ENCODE measurements at regions not wholly inside any gene's neighbourhood (a gene's known extent, or its start where the extent isn't known, plus 50 kb on each side); places are given as distances from the start of the nearest gene placed in this dataset.

GRCh38 chr21:41670056-41670805 lies 96.6 kb downstream of the RIPK4 start (continued):
- TF ChIP-seq ZBTB40 (IDR thresholded peaks at IDR 0.05) (no peak), ZBTB40 (CRISPR knock-in tag; IDR thresholded peaks at IDR 0.05) (no peak), ZNF382 (CRISPR knock-in tag; IDR thresholded peaks at IDR 0.05; ENCODE audit: borderline replicate concordance) (no peak), ZNF597 (CRISPR knock-in tag; IDR thresholded peaks at IDR 0.05) (no peak), ETS1 (CRISPR knock-in tag; IDR thresholded peaks at IDR 0.05) (no peak), ZNF18 (CRISPR knock-in tag; IDR thresholded peaks at IDR 0.05; ENCODE audit: insufficient replicate concordance) (no peak), ZBTB49 (CRISPR knock-in tag; IDR thresholded peaks at IDR 0.05; ENCODE audit: borderline replicate concordance) (no peak), PAX8 (CRISPR knock-in tag; IDR thresholded peaks at IDR 0.05; ENCODE audit: borderline replicate concordance) (no peak), ZSCAN25 (CRISPR knock-in tag; IDR thresholded peaks at IDR 0.05) (no peak)

Data from HepG2 (cell line).